ENCODE measurements at regions not wholly inside any gene's neighbourhood (a gene's known extent, or its start where the extent isn't known, plus 50 kb on each side); places are given as distances from the start of the nearest gene placed in this dataset.

- DNase-seq: peak; percentile 95
- peaks cover 12% of the 10 kb centered on the region for H3K9me3 Mint-ChIP-seq
- H3K27ac Mint-ChIP-seq: peak overlapping the region; percentile 28
Measured at GRCh38 chr22:45072322-45072903, 62.6 kb upstream of the PHF21B start.

GRCh38 chr22:45073064-45073463 lies 63.3 kb upstream of the PHF21B start:
- no peak overlapping the region for H3K27ac ChIP-seq (ENCODE audit: low read depth, low read length)
- no peak overlapping the region for H3K4me3 Mint-ChIP-seq

More at GRCh38 chr22:45072322-45072903, 62.6 kb upstream of the PHF21B start:
- TF ChIP-seq CTCF (conservative IDR thresholded peaks at IDR 0.05): no peak
- peaks cover 18% of the 10 kb centered on the region for H3K4me1 Mint-ChIP-seq
- H3K4me3 Mint-ChIP-seq: peak overlapping the region; percentile 42
- Histone ChIP-seq H3K9ac (ENCODE audit: extremely low read depth, low read length, poor library complexity, severe bottlenecking) (no peak overlapping the region), H3K27me3 (ENCODE audit: control insufficient read depth, insufficient read depth, low read length, poor library complexity, severe bottlenecking) (no peaks in the 10 kb centered on the region), H3K4me3 (ENCODE audit: low read length) (peak overlapping the region; percentile 71), H3K27ac (ENCODE audit: low read depth, low read length) (no peak overlapping the region), H3K9me3 (ENCODE audit: control insufficient read depth, low read length) (peaks cover 12% of the 10 kb centered on the region), H3K4me1 (ENCODE audit: control insufficient read depth, insufficient read depth, low read length) (no peaks in the 10 kb centered on the region), H3K36me3 (ENCODE audit: control insufficient read depth, insufficient read depth, low read length) (no peaks in the 10 kb centered on the region)
- H3K27me3 Mint-ChIP-seq (ENCODE audit: insufficient read depth): peaks cover 7% of the 10 kb centered on the region
- 27 to 31% methylated on average over 3 to 17 of the region's 17 CpGs for WGBS, 2 experiments (ENCODE audit: insufficient coverage in 1 of 2, insufficient read length in 1 of 2)
- H3K36me3 Mint-ChIP-seq (ENCODE audit: low read depth): no peaks in the 10 kb centered on the region

GRCh38 chr22:45077286-45077685 lies 67.5 kb upstream of the PHF21B start:
- Histone ChIP-seq H3K27me3 (ENCODE audit: control insufficient read depth, insufficient read depth, low read length, poor library complexity, severe bottlenecking) (no peaks in the 10 kb centered on the region), H3K36me3 (ENCODE audit: control insufficient read depth, insufficient read depth, low read length) (no peaks in the 10 kb centered on the region), H3K4me3 (ENCODE audit: low read length) (no peak overlapping the region), H3K9ac (ENCODE audit: extremely low read depth, low read length, poor library complexity, severe bottlenecking) (no peak overlapping the region), H3K9me3 (ENCODE audit: control insufficient read depth, low read length) (peaks cover 5% of the 10 kb centered on the region), H3K27ac (ENCODE audit: low read depth, low read length) (no peak overlapping the region), H3K4me1 (ENCODE audit: control insufficient read depth, insufficient read depth, low read length) (no peaks in the 10 kb centered on the region)
- WGBS, 2 experiments (ENCODE audit: insufficient coverage in 1 of 2, insufficient read length in 1 of 2): 93 to 95% methylated on average over 14 of the region's 14 CpGs
- peaks cover 5% of the 10 kb centered on the region for H3K9me3 Mint-ChIP-seq
- TF ChIP-seq CTCF (conservative IDR thresholded peaks at IDR 0.05): no peak
- no peak overlapping the region for H3K4me3 Mint-ChIP-seq
- peaks cover 15% of the 10 kb centered on the region for H3K4me1 Mint-ChIP-seq
- H3K36me3 Mint-ChIP-seq (ENCODE audit: low read depth): no peaks in the 10 kb centered on the region
- no peak for DNase-seq
- peaks cover 5% of the 10 kb centered on the region for H3K27me3 Mint-ChIP-seq (ENCODE audit: insufficient read depth)
- H3K27ac Mint-ChIP-seq: no peak overlapping the region

More at GRCh38 chr22:45073064-45073463, 63.3 kb upstream of the PHF21B start:
- no peaks in the 10 kb centered on the region for H3K27me3 ChIP-seq (ENCODE audit: control insufficient read depth, insufficient read depth, low read length, poor library complexity, severe bottlenecking)
- no peak overlapping the region for H3K9ac ChIP-seq (ENCODE audit: extremely low read depth, low read length, poor library complexity, severe bottlenecking)
- no peak overlapping the region for H3K4me3 ChIP-seq (ENCODE audit: low read length)
- peak overlapping the region; percentile 53 for H3K27ac Mint-ChIP-seq
- H3K9me3 ChIP-seq (ENCODE audit: control insufficient read depth, low read length): peaks cover 8% of the 10 kb centered on the region
- H3K27me3 Mint-ChIP-seq (ENCODE audit: insufficient read depth): peaks cover 7% of the 10 kb centered on the region
- DNase-seq: no peak
- no peaks in the 10 kb centered on the region for H3K4me1 ChIP-seq (ENCODE audit: control insufficient read depth, insufficient read depth, low read length)
- TF ChIP-seq CTCF (conservative IDR thresholded peaks at IDR 0.05): no peak
- no peaks in the 10 kb centered on the region for H3K36me3 Mint-ChIP-seq (ENCODE audit: low read depth)
- 93 to 100% methylated on average over 5 of the region's 5 CpGs for WGBS, 2 experiments (ENCODE audit: insufficient coverage in 1 of 2, insufficient read length in 1 of 2)
- peaks cover 9% of the 10 kb centered on the region for H3K9me3 Mint-ChIP-seq
- no peaks in the 10 kb centered on the region for H3K36me3 ChIP-seq (ENCODE audit: control insufficient read depth, insufficient read depth, low read length)
- peaks cover 18% of the 10 kb centered on the region for H3K4me1 Mint-ChIP-seq

Measured in endodermal cell (in vitro differentiated cells).